IMR-90 (cell line): ENCODE measurements at regions not wholly inside any gene's neighbourhood (a gene's known extent, or its start where the extent isn't known, plus 50 kb on each side); places are given as distances from the start of the nearest gene placed in this dataset.

ENCODE experiments used
- ATAC-seq: fragments of 200-7000 bp; cut with Tn5 transposase; 2 replicates; pipeline ENCODE4 v1.9.1; 2020; ENCODE audit warnings: low read depth, mild to moderate bottlenecking, moderate library complexity
- BruUV-seq: library from RNA; stranded (reverse); fragments of 400-500 nt; replicated peaks from 2 replicates; lab custom pipeline; 2021; lab: Mats Ljungman, UMichigan
- CTCF ChIA-PET: fragments of 300-600 bp; formaldehyde crosslinking; extraction: SDS; loops from one replicate; lab custom pipeline; 2021; ENCODE audit warnings: antibody characterized with exemption; lab: Yijun Ruan, JAX
- POLR2A ChIA-PET: fragments of 300-600 bp; sonication (Branson Sonifier 250); formaldehyde crosslinking; loops from one replicate; lab custom pipeline; 2022; ENCODE audit warnings: antibody characterized with exemption; ENCODE audit not compliant: unreplicated experiment; lab: Charles Lee
- DNase-seq: peaks from one replicate; pipeline ENCODE4 v3.0.0; 2013
- H2AFZ ChIP-seq: replicated peaks from 2 replicates; pipeline ENCODE3; 2013; ENCODE audit warnings: low read length, mild to moderate bottlenecking; ENCODE audit not compliant: poor library complexity
- H2AK5ac ChIP-seq: 2 replicates; pipeline ENCODE4 v1.6.1; 2013; ENCODE audit warnings: low read depth, low read length, inconsistent platforms
- H2AK9ac ChIP-seq: replicated peaks from 2 replicates; pipeline ENCODE3; 2013; ENCODE audit warnings: mild to moderate bottlenecking, low read depth, low read length, moderate library complexity; ENCODE audit not compliant: poor library complexity
- H2BK120ac ChIP-seq: 2 replicates; pipeline ENCODE4 v1.6.1; 2013; ENCODE audit warnings: low read depth, low read length, inconsistent platforms
- H2BK15ac ChIP-seq: 3 replicates; pipeline ENCODE4 v1.6.1; 2013; ENCODE audit warnings: low read depth, low read length, inconsistent platforms
- H2BK20ac ChIP-seq: 2 replicates; pipeline ENCODE4 v1.6.1; 2013; ENCODE audit warnings: low read depth, mild to moderate bottlenecking, inconsistent platforms, low read length, moderate library complexity
- H2BK5ac ChIP-seq: 2 replicates; pipeline ENCODE4 v1.6.1; 2013; ENCODE audit warnings: mild to moderate bottlenecking, low read depth, low read length, inconsistent platforms; ENCODE audit not compliant: poor library complexity, severe bottlenecking
- H3K14ac ChIP-seq: replicated peaks from 2 replicates; pipeline ENCODE4 v1.6.1; 2013; ENCODE audit warnings: low read depth, low read length, inconsistent platforms
- H3K18ac ChIP-seq: 2 replicates; pipeline ENCODE4 v1.6.1; 2013; ENCODE audit warnings: low read depth, low read length, control low read depth
- H3K23ac ChIP-seq: 2 replicates; pipeline ENCODE4 v1.6.1; 2013; ENCODE audit warnings: low read depth, low read length, inconsistent platforms
- H3K27ac ChIP-seq: 2 replicates; pipeline ENCODE4 v1.5.1; 2013; ENCODE audit warnings: mild to moderate bottlenecking, control low read depth, low read length; ENCODE audit not compliant: insufficient read depth
- H3K27me3 ChIP-seq: 2 replicates; pipeline ENCODE4 v1.6.1; 2013; ENCODE audit warnings: low read length; ENCODE audit not compliant: control insufficient read depth, insufficient read depth
- H3K36me3 ChIP-seq: 2 replicates; pipeline ENCODE4 v1.6.1; 2013; ENCODE audit warnings: low read length, mixed read lengths; ENCODE audit not compliant: control insufficient read depth, insufficient read depth
- H3K4ac ChIP-seq: 2 replicates; pipeline ENCODE4 v1.6.1; 2013; ENCODE audit warnings: low read depth, low read length, inconsistent platforms
- H3K4me1 ChIP-seq: 2 replicates; pipeline ENCODE4 v1.6.1; 2013; ENCODE audit warnings: low read length, mixed read lengths; ENCODE audit not compliant: control insufficient read depth, insufficient read depth
- H3K4me2 ChIP-seq: 2 replicates; pipeline ENCODE4 v1.6.1; 2013; ENCODE audit warnings: low read depth, mild to moderate bottlenecking, control low read depth, low read length, moderate library complexity
- H3K4me3 ChIP-seq: 2 replicates; pipeline ENCODE4 v1.5.1; 2013; ENCODE audit warnings: low read depth, mild to moderate bottlenecking, control low read depth, low read length, moderate library complexity; ENCODE audit not compliant: insufficient read depth
- H3K56ac ChIP-seq: 2 replicates; pipeline ENCODE4 v1.6.1; 2013; ENCODE audit warnings: low read length, inconsistent platforms; ENCODE audit not compliant: insufficient read depth; ENCODE audit errors: extremely low read depth
- H3K79me1 ChIP-seq, 2 experiments: 2 replicates each; pipeline ENCODE4 v1.6.1; 2013; ENCODE audit warnings: low read length in 2 of 2, inconsistent platforms in 1 of 2, low read depth in 1 of 2
- H3K9ac ChIP-seq: 2 replicates; pipeline ENCODE4 v1.6.1; 2013; ENCODE audit warnings: low read depth, low read length, control low read depth
- H3K9me1 ChIP-seq: 2 replicates; pipeline ENCODE4 v1.6.1; 2013; ENCODE audit warnings: low read length, inconsistent platforms; ENCODE audit not compliant: insufficient read depth
- H3K9me3 ChIP-seq: 2 replicates; pipeline ENCODE4 v1.6.1; 2013; ENCODE audit warnings: low read length; ENCODE audit not compliant: control insufficient read depth, insufficient read depth
- H4K20me1 ChIP-seq: 2 replicates; pipeline ENCODE4 v1.6.1; 2013; ENCODE audit warnings: low read length, inconsistent platforms; ENCODE audit not compliant: insufficient read depth
- H4K5ac ChIP-seq: 2 replicates; pipeline ENCODE4 v1.6.1; 2013; ENCODE audit warnings: mild to moderate bottlenecking, low read depth, low read length, control low read depth
- H4K8ac ChIP-seq, 2 experiments: 2 replicates each; pipeline ENCODE4 v1.6.1; 2013; ENCODE audit warnings: low read depth in 2 of 2, low read length in 2 of 2, control low read depth in 1 of 2, inconsistent platforms in 1 of 2
- H4K91ac ChIP-seq: 2 replicates; pipeline ENCODE4 v1.6.1; 2013; ENCODE audit warnings: low read depth, low read length, inconsistent platforms; ENCODE audit not compliant: insufficient read depth
- BHLHE40 ChIP-seq: fragments of 150-350 bp; IDR thresholded peaks from 2 replicates; pipeline ENCODE4 v1.6.1; 2016; ENCODE audit warnings: mild to moderate bottlenecking, low read depth, low read length
- CEBPB ChIP-seq: IDR thresholded peaks from 2 replicates; pipeline ENCODE4 v1.6.1; 2012; ENCODE audit warnings: low read depth, low read length, improper control_type of control experiment
- CHD1 ChIP-seq: IDR thresholded peaks from 2 replicates; pipeline ENCODE4 v1.6.1; 2012; ENCODE audit warnings: low read depth, low read length, improper control_type of control experiment
- FOS ChIP-seq: fragments of 150-350 bp; IDR thresholded peaks from 2 replicates; pipeline ENCODE4 v1.6.1; 2016; ENCODE audit warnings: low read depth, low read length
- MAFK ChIP-seq: IDR thresholded peaks from 2 replicates; pipeline ENCODE4 v1.6.1; 2012; ENCODE audit warnings: low read depth, low read length, improper control_type of control experiment
- MAZ ChIP-seq: IDR thresholded peaks from 2 replicates; pipeline ENCODE4 v1.6.1; 2012; ENCODE audit warnings: low read depth, mild to moderate bottlenecking, low read length, improper control_type of control experiment, moderate library complexity, borderline replicate concordance
- NFE2L2 ChIP-seq: fragments of 150-350 bp; IDR thresholded peaks from 2 replicates; pipeline ENCODE4 v1.6.1; 2016; ENCODE audit warnings: low read depth, mild to moderate bottlenecking, low read length
- RAD21 ChIP-seq: IDR thresholded peaks from 2 replicates; pipeline ENCODE4 v1.6.1; 2012; ENCODE audit warnings: low read length, improper control_type of control experiment
- RCOR1 ChIP-seq: IDR thresholded peaks from 2 replicates; pipeline ENCODE4 v1.6.1; 2012; ENCODE audit warnings: mild to moderate bottlenecking, low read length, improper control_type of control experiment; ENCODE audit not compliant: insufficient replicate concordance
- RFX5 ChIP-seq: IDR thresholded peaks from 2 replicates; pipeline ENCODE4 v1.8.0; 2012; ENCODE audit warnings: low read depth, mild to moderate bottlenecking, low read length, moderate library complexity
- WGBS, 2 experiments: methylation state at CpG; one replicate each; pipeline versions ENCODE4 v1.1.5 to v1.1.7; 2013; ENCODE audit warnings: missing lambda C conversion rate in 2 of 2; ENCODE audit not compliant: insufficient read length in 1 of 2; ENCODE audit errors: extremely low coverage in 2 of 2; 5-methylcytosine and 5-hydroxymethylcytosine counted together
- dilution Hi-C: fragments of 300-500 bp; cut with HindIII; formaldehyde crosslinking; loops from one replicate; pipeline ENCODE4 v1.14.3; 2018; ENCODE audit warnings: low sequenced_read_pairs; ENCODE audit not compliant: unreplicated experiment
- in situ Hi-C: fragments of 300-500 bp; cut with MboI; formaldehyde crosslinking; loops from 3 replicates; pipeline ENCODE4 v1.14.3; 2019; ENCODE audit warnings: low sequenced_read_pairs, inconsistent platforms, mixed read lengths
- intact Hi-C: fragments of 100-400 bp; cut with micrococcal nuclease; formaldehyde crosslinking; loops from 2 replicates; pipeline ENCODE4 v1.10.0; 2022
- TF ChIP-seq, protein P1 (sequence below): conservative IDR thresholded peaks from 2 replicates; pipeline ENCODE4 v1.5.1; 2012; ENCODE audit warnings: mild to moderate bottlenecking, low read depth, low read length, improper control_type of control experiment
- TF ChIP-seq, protein P2 (sequence below): fragments of 150-350 bp; IDR thresholded peaks from 2 replicates; pipeline ENCODE4 v1.6.1; 2017; ENCODE audit warnings: mild to moderate bottlenecking, antibody characterized with exemption, low read length, low read depth
- TF ChIP-seq, protein P3 (sequence below): fragments of 150-350 bp; IDR thresholded peaks from 2 replicates; pipeline ENCODE4 v1.6.1; 2016; ENCODE audit warnings: low read depth, mild to moderate bottlenecking, low read length, moderate library complexity, borderline replicate concordance

- Histone ChIP-seq H4K20me1 (no peaks in the 10 kb centered on the region), H4K91ac (no peak overlapping the region), H3K27me3 (no peaks in the 10 kb centered on the region), H2AFZ (no peak overlapping the region), H4K5ac (no peak overlapping the region), H3K4me1 (no peaks in the 10 kb centered on the region), H3K18ac (no peak overlapping the region), H2AK9ac (no peak overlapping the region), H3K9me3 (peaks cover 3% of the 10 kb centered on the region), H3K79me1 (no peaks in the 10 kb centered on the region), H3K4me2 (no peak overlapping the region), H3K4ac (no peak overlapping the region), H3K56ac (no peak overlapping the region), H2BK120ac (no peak overlapping the region), H3K23ac (no peak overlapping the region), H2BK15ac (no peak overlapping the region), H3K27ac (no peak overlapping the region), H3K36me3 (no peaks in the 10 kb centered on the region), H2BK5ac (no peak overlapping the region), H4K8ac (no peak overlapping the region), H3K9ac (no peak overlapping the region), H3K4me3 (no peak overlapping the region), H2BK20ac (no peak overlapping the region), H3K9me1 (no peaks in the 10 kb centered on the region), H3K14ac (no peak overlapping the region), H2AK5ac (no peak overlapping the region)
- intact Hi-C loops (no loop called here), in situ Hi-C loops (no loop called here), dilution Hi-C loops (no loop called here)
- no TSS peak for BruUV-seq
- POLR2A ChIA-PET = no interaction called here
- WGBS, 2 experiments = 92% methylated on average over 2 of the region's 3 CpGs; no CpG with 5 or more reads in 1 of the 2 experiments
- CTCF ChIA-PET = no interaction called here
- ATAC-seq = no peak
- TF ChIP-seq RCOR1 = no peak
- TF ChIP-seq, protein P1, sequence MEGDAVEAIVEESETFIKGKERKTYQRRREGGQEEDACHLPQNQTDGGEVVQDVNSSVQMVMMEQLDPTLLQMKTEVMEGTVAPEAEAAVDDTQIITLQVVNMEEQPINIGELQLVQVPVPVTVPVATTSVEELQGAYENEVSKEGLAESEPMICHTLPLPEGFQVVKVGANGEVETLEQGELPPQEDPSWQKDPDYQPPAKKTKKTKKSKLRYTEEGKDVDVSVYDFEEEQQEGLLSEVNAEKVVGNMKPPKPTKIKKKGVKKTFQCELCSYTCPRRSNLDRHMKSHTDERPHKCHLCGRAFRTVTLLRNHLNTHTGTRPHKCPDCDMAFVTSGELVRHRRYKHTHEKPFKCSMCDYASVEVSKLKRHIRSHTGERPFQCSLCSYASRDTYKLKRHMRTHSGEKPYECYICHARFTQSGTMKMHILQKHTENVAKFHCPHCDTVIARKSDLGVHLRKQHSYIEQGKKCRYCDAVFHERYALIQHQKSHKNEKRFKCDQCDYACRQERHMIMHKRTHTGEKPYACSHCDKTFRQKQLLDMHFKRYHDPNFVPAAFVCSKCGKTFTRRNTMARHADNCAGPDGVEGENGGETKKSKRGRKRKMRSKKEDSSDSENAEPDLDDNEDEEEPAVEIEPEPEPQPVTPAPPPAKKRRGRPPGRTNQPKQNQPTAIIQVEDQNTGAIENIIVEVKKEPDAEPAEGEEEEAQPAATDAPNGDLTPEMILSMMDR = no peak
- no peak for TF ChIP-seq CEBPB
- TF ChIP-seq RFX5 = no peak
- no peak for TF ChIP-seq NFE2L2
- no peak for TF ChIP-seq FOS
- TF ChIP-seq CHD1 = no peak
- TF ChIP-seq, protein P2, sequence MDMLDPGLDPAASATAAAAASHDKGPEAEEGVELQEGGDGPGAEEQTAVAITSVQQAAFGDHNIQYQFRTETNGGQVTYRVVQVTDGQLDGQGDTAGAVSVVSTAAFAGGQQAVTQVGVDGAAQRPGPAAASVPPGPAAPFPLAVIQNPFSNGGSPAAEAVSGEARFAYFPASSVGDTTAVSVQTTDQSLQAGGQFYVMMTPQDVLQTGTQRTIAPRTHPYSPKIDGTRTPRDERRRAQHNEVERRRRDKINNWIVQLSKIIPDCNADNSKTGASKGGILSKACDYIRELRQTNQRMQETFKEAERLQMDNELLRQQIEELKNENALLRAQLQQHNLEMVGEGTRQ = no peak
- no peak for TF ChIP-seq RAD21
- no peak for TF ChIP-seq BHLHE40
- TF ChIP-seq, protein P3, sequence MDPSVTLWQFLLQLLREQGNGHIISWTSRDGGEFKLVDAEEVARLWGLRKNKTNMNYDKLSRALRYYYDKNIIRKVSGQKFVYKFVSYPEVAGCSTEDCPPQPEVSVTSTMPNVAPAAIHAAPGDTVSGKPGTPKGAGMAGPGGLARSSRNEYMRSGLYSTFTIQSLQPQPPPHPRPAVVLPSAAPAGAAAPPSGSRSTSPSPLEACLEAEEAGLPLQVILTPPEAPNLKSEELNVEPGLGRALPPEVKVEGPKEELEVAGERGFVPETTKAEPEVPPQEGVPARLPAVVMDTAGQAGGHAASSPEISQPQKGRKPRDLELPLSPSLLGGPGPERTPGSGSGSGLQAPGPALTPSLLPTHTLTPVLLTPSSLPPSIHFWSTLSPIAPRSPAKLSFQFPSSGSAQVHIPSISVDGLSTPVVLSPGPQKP = no peak
- TF ChIP-seq MAZ = no peak
- no peak for TF ChIP-seq MAFK
- no peak for DNase-seq
Observed at GRCh38 chr14:83455561-83455960, 1921.9 kb upstream of the SEL1L start.
